IPS DF 4.7 (cell line): ENCODE measurements at regions not wholly inside any gene's neighbourhood (a gene's known extent, or its start where the extent isn't known, plus 50 kb on each side); places are given as distances from the start of the nearest gene placed in this dataset.

Source experiments
- DNase-seq: peaks from one replicate; pipeline ENCODE4 v3.0.0-alpha.2; 2013; ENCODE audit warnings: low spot score; ENCODE audit errors: extremely low read depth

GRCh38 chr15:87805117-87805820, 451.3 kb downstream of the NTRK3 start:
- no peak for DNase-seq

GRCh38 chr15:87804451-87804850, 452.1 kb downstream of the NTRK3 start:
- no peak for DNase-seq

GRCh38 chr15:87799838-87800237, 456.7 kb downstream of the NTRK3 start:
- DNase-seq, result no peak

- no peak for DNase-seq
Measured at GRCh38 chr15:87799428-87799827, 457.1 kb downstream of the NTRK3 start.

- no peak for DNase-seq
Measured at GRCh38 chr15:87793725-87794124, 462.8 kb downstream of the NTRK3 start.

GRCh38 chr15:87792250-87793040, 464.1 kb downstream of the NTRK3 start:
- no peak for DNase-seq

GRCh38 chr15:87781959-87782625, 474.4 kb downstream of the NTRK3 start:
- no peak for DNase-seq

GRCh38 chr15:87779746-87780145, 476.8 kb downstream of the NTRK3 start:
- no peak for DNase-seq

- DNase-seq, result no peak
Measured at GRCh38 chr15:87778358-87778757, 478.2 kb downstream of the NTRK3 start.

- no peak for DNase-seq
Measured at GRCh38 chr15:87777054-87777561, 479.4 kb downstream of the NTRK3 start.

GRCh38 chr15:87767516-87767915, 489.0 kb downstream of the NTRK3 start:
- no peak for DNase-seq

GRCh38 chr15:87764461-87765240, 491.9 kb downstream of the NTRK3 start:
- DNase-seq, result no peak

- no peak for DNase-seq
Measured at GRCh38 chr15:87763837-87764236, 492.7 kb downstream of the NTRK3 start.

GRCh38 chr15:87761736-87762509, 494.6 kb downstream of the NTRK3 start:
- no peak for DNase-seq

GRCh38 chr15:87760547-87761314, 495.8 kb downstream of the NTRK3 start:
- no peak for DNase-seq

GRCh38 chr15:87758794-87759418, 497.6 kb downstream of the NTRK3 start:
- no peak for DNase-seq

GRCh38 chr15:87757084-87757483, 499.5 kb downstream of the NTRK3 start:
- no peak for DNase-seq

GRCh38 chr15:87756072-87756471, 500.5 kb downstream of the NTRK3 start:
- no peak for DNase-seq

GRCh38 chr15:87755226-87755625, 501.3 kb downstream of the NTRK3 start:
- DNase-seq, result no peak
